ENCODE measurements at regions not wholly inside any gene's neighbourhood (a gene's known extent, or its start where the extent isn't known, plus 50 kb on each side); places are given as distances from the start of the nearest gene placed in this dataset.
"Not testable (repeated sequence)": the region's sequence is repeated elsewhere in the genome, so short reads cannot be mapped to it uniquely, and the experiment has no call there.

GRCh38 chr3:154919226-154919625 lies 160.9 kb upstream of the MME start:
- H4K20me1 ChIP-seq (ENCODE audit: insufficient read depth): no peaks in the 10 kb centered on the region; the same call in 1 of the 2 replicates
- H2AFZ ChIP-seq: no peak overlapping the region
- H3F3A ChIP-seq (ENCODE audit: insufficient read depth, low read depth): no peaks in the 10 kb centered on the region
- POLR2A ChIA-PET (ENCODE audit: unreplicated experiment): no interaction called here
- no peaks in the 10 kb centered on the region for H3K4me1 ChIP-seq (replicated peaks; ENCODE audit: insufficient read depth)
- CTCF ChIA-PET: no interaction called here
- no TSS peak for BruUV-seq (replicated peaks)
- TF ChIP-seq EZH2 (IDR thresholded peaks at IDR 0.05; ENCODE audit: low read depth) (no peak), CTCF (conservative IDR thresholded peaks at IDR 0.05) (no peak)
- H3K9me2 ChIP-seq (ENCODE audit: insufficient read depth): no peaks in the 10 kb centered on the region; the same call in 1 of the 2 replicates
- intact Hi-C loops (cut with micrococcal nuclease; ENCODE audit: unreplicated experiment): no loop called here
- DNase-seq: no peak
- no peak overlapping the region for H3K4me2 ChIP-seq
- no peak overlapping the region for H3K27ac ChIP-seq
- no peak overlapping the region for H3K4me3 ChIP-seq
- H3K27me3 ChIP-seq (ENCODE audit: insufficient read depth, low read depth): no peaks in the 10 kb centered on the region
- no peaks in the 10 kb centered on the region for H3K79me2 ChIP-seq (ENCODE audit: low read depth)
- no peaks in the 10 kb centered on the region for H3K9me3 ChIP-seq (ENCODE audit: insufficient read depth, low read depth)
- no peaks in the 10 kb centered on the region for H3K36me3 ChIP-seq (ENCODE audit: low read depth)

- Histone ChIP-seq H4K20me1 (ENCODE audit: insufficient read depth) (no peaks in the 10 kb centered on the region), H3K27ac (no peak overlapping the region), H3K4me3 (no peak overlapping the region), H3K4me2 (no peak overlapping the region), H3K79me2 (ENCODE audit: low read depth) (no peaks in the 10 kb centered on the region), H3K27me3 (ENCODE audit: insufficient read depth, low read depth) (no peaks in the 10 kb centered on the region), H3K4me1 (replicated peaks; ENCODE audit: insufficient read depth) (no peaks in the 10 kb centered on the region), H3F3A (ENCODE audit: insufficient read depth, low read depth) (no peaks in the 10 kb centered on the region), H2AFZ (no peak overlapping the region), H3K9me2 (ENCODE audit: insufficient read depth) (no peaks in the 10 kb centered on the region), H3K36me3 (ENCODE audit: low read depth) (no peaks in the 10 kb centered on the region), H3K9me3 (ENCODE audit: insufficient read depth, low read depth) (no peaks in the 10 kb centered on the region)
- peak in 1 of 2 experiments; percentile 3 for DNase-seq
- intact Hi-C loops (cut with micrococcal nuclease; ENCODE audit: unreplicated experiment): loop anchor here (1.0 kb wide), 1 partner anchor 419 kb away; no protein-coding TSS in a partner anchor
- BruUV-seq (replicated peaks): no TSS peak
- ChIA-PET CTCF (interaction anchor here (0.6 kb wide), 1 partner anchor 77 kb away, joined by 4 read pairs; no protein-coding TSS in a partner anchor), POLR2A (ENCODE audit: unreplicated experiment) (no interaction called here)
- no peak for TF ChIP-seq EZH2 (IDR thresholded peaks at IDR 0.05; ENCODE audit: low read depth)
- TF ChIP-seq CTCF (conservative IDR thresholded peaks at IDR 0.05): peak; percentile 64; the same call in 1 of the 2 replicates
Measured at GRCh38 chr3:154904328-154904727, 175.8 kb upstream of the MME start.

DNA sequence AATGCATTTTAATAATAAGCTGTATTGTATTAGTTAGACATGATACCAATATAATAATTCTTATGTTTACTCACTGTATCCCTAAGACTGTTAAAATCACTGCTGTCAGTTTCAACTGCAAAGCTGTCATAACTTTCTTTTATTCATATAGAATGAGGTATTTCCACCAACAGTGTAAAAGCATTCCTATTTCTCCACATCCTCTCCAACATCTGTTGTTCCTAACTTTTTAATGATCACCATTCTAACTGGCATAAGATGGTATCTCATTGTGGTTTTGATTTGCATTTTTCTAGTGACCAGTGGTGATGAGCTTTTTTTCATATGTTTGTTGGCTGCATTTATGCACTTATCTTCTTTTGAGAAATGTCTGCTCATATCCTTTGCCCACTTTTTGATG lies 177.6 kb upstream of the MME start:
- H4K20me1 ChIP-seq (ENCODE audit: insufficient read depth); H3K4me1 ChIP-seq (replicated peaks; ENCODE audit: insufficient read depth); H3K9me3 ChIP-seq (ENCODE audit: insufficient read depth, low read depth); H3K4me3 ChIP-seq; H3F3A ChIP-seq (ENCODE audit: insufficient read depth, low read depth); POLR2A ChIA-PET (ENCODE audit: unreplicated experiment); H3K4me2 ChIP-seq; intact Hi-C loops (cut with micrococcal nuclease; ENCODE audit: unreplicated experiment); H3K9me2 ChIP-seq (ENCODE audit: insufficient read depth); H3K27ac ChIP-seq; H3K36me3 ChIP-seq (ENCODE audit: low read depth); H3K79me2 ChIP-seq (ENCODE audit: low read depth); H2AFZ ChIP-seq; BruUV-seq (replicated peaks); H3K27me3 ChIP-seq (ENCODE audit: insufficient read depth, low read depth); CTCF ChIA-PET; DNase-seq: not testable (repeated sequence)

DNA sequence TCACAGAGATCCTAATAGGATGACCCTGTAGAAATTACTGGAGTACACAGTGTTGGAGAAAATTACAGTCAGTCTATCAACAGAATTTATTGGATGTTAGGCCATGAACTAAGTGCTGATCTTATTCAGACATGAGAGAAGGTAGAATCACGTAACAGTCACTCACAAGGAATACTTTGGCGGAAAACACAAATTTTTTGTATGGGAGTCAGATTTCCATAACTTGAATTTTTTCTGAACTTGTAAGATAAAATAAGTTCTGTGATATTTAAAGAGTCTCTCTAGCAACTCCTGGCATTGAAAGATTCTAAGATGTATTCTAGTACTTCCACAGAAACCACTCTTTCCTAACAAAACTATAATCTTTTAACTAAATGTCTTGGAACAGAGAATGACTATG lies 178.8 kb upstream of the MME start:
- Histone ChIP-seq H4K20me1 (ENCODE audit: insufficient read depth) (no peaks in the 10 kb centered on the region), H3K4me2 (no peak overlapping the region), H2AFZ (no peak overlapping the region), H3K4me3 (no peak overlapping the region), H3K4me1 (replicated peaks; ENCODE audit: insufficient read depth) (no peaks in the 10 kb centered on the region), H3F3A (ENCODE audit: insufficient read depth, low read depth) (no peaks in the 10 kb centered on the region), H3K9me3 (ENCODE audit: insufficient read depth, low read depth) (no peaks in the 10 kb centered on the region), H3K36me3 (ENCODE audit: low read depth) (no peaks in the 10 kb centered on the region), H3K79me2 (ENCODE audit: low read depth) (no peaks in the 10 kb centered on the region), H3K27ac (no peak overlapping the region), H3K9me2 (ENCODE audit: insufficient read depth) (no peaks in the 10 kb centered on the region), H3K27me3 (ENCODE audit: insufficient read depth, low read depth) (no peaks in the 10 kb centered on the region)
- BruUV-seq (replicated peaks): no TSS peak
- no peak for DNase-seq
- CTCF ChIA-PET: no interaction called here
- TF ChIP-seq EZH2 (IDR thresholded peaks at IDR 0.05; ENCODE audit: low read depth) (no peak), CTCF (conservative IDR thresholded peaks at IDR 0.05) (no peak)
- POLR2A ChIA-PET (ENCODE audit: unreplicated experiment): no interaction called here
- intact Hi-C loops (cut with micrococcal nuclease; ENCODE audit: unreplicated experiment): no loop called here

Measured in PC-9 (cell line).